ENCODE measurements at regions not wholly inside any gene's neighbourhood (a gene's known extent, or its start where the extent isn't known, plus 50 kb on each side); places are given as distances from the start of the nearest gene placed in this dataset.

- no peak for DNase-seq (ENCODE audit: low read depth in 2 of 2)
Observed at GRCh38 chr2:238985041-238985729, 137.3 kb downstream of the TWIST2 start.

GRCh38 chr2:238985931-238986446 is 138.1 kb downstream of the TWIST2 start:
- DNase-seq (ENCODE audit: low read depth in 2 of 2), result no peak

DNA sequence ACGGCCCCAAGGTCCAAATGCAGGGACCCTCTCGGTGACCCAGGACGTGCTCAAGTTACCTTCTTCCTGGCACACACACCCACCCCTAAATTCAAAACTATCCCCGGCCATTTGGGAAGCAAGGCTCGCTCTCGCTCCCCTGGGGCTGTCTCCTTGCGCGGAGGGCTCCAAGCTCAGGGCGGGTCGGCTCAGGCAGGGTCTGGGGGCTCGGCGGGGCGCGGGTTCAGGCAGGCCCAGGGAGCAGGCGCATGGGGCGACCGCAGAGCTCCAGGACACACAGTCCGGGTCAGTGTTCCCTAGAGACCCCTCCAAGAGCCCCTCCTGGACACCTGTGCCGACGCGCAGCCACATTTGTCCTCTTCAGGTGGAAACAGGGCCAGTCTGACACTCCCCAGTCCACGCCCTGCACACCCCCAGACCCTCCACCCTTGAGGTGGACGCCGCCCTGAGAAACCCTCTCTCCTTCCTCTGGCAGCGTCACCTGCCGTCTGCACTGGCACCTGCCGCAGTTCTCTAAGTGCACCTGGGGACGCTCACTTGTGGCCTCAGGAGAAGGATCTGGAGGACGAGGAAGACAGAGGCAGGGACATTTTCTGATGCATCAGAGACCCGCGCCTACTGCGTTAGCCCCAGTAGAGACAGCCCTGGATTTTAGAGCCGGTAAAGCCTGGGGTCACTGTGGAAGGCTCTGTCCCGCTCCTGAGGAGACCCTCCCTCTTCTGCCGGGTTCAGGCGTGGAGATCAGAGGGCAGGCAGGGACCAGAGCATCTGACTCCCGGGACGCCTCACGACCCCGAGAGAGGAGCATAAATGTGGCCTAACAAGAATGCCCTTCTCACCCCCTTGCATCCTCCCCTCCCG is 138.8 kb downstream of the TWIST2 start:
- DNase-seq (ENCODE audit: low read depth in 2 of 2), result no peak

DNA sequence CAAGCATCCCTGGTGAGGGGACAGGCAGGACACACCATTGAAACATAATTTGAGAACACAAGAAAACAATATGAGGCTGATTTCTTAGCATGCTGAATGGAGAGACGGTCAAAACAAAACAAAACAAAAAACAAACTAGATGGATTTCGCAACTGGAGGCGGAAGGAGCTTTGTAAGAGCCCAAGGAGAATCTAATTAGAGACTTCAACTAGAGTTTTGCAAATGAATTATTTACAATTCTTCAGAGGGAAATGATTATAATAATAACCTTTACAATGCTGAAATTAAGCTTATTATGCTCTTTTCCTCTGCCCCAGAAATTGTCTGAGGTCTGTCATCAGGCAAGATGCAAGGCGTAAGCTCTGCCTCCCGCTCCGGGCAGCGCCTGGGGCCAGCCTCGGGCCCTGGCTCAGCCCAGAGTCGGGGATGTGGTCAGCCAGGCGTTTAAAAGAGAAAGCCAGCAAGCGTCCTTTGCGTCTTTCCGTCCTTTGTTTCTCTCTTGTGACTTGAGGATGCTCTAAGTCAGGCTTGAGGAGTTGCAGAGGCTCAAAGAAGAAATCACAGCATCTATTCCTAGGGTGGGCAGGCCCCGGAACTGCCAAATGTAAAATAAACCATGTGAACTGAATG is 139.6 kb downstream of the TWIST2 start:
- DNase-seq (ENCODE audit: low read depth in 2 of 2), result no peak

DNA sequence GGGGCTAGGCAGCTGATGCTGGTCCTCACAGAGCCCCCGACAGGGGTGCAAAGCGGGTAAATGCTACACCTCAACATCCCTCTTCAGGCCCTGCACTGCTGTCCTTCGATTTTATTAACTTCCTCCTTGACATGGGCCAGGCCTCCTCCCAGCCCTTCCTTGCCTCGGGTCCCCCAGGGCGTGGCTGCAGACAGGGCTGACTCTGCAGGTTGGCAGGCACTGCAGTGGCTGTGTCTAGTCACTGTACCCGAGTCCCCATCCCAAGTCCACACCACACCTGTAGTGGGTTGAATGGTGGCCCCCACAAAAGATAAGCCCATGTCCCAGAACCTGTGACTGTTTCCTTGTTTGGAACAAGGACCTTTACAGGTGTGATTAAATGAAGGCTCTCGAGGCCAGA is 140.2 kb downstream of the TWIST2 start:
- DNase-seq (ENCODE audit: low read depth in 2 of 2), result no peak

DNA sequence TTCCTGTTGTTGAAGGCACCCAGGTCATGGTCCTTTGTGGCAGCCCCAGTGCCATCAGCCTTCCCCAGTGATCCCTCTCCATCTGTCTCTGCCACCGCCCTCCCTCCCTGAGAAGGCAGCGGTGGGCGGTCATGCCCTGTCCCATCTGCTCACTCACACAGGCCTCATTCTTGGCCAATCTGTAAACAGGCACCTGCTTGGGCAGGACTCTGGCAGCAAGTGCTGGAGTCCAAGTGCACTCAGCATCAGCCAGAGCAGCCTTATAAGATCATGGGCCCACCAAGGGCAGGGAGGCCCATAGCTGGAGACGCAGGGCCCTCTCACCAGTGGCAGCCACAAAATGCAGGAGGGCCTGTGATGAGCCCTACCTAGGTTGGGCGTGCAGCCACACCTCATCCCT is 140.9 kb downstream of the TWIST2 start:
- no peak for DNase-seq (ENCODE audit: low read depth in 2 of 2)

DNA sequence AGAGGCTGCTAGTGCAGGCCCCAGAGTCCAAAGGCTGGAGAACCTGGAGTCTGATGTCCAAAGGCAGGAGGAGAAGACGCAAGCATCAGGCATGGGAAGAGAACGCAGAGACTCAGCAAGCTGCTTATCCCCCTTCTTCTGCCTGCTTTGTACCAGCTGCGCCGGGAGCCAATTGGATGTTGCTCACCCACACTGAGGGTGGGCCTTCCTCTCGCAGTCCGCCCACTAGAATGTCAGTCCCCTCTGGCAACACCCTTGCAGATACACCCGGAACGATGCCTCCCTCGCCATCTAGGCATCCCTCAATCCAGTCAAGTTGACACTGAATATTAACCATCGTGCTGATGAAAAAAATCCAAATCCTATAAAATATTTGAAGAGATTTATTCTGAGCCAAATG is 141.6 kb downstream of the TWIST2 start:
- no peak for DNase-seq (ENCODE audit: low read depth in 2 of 2)

DNA sequence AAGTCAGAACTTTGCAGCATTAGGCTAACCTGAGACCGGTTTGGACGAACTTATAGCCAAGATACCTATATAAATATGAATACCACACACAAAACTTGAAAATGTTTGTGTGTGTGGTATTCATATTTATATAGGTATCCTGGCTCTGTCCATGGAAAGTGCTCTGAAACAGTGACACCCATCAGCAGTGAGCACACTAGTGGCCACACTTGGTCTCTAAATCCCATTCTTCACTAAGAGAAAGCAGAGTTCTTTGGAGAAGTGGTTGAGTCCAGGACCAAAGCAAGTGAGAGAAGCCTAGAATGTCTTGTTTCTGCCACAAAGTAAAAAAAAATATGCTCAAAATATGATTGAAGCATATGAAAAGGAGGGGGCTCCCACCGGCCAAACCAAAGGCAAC is 146.5 kb downstream of the TWIST2 start:
- DNase-seq (ENCODE audit: low read depth in 2 of 2), result no peak

DNA sequence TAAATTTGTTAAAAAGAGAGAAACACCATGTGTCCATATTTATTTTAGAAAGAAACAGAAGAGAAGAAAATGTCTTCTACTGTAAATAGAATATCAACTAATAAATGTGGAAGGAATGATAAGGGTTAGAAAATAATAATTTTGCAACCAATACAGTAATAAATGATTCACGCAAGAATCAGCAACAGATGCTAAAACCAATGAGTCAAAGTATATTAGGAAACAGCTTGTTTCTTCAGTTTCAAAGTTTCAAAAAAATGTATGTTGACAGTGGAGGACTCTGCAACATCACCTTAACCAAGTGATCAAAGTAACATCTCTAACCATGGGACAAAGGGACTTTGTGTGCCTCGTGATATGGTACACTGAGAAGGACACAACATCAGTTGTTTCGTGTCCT is 147.0 kb downstream of the TWIST2 start:
- no peak for DNase-seq (ENCODE audit: low read depth in 2 of 2)

GRCh38 chr2:238995634-238996033 is 147.7 kb downstream of the TWIST2 start:
- no peak for DNase-seq (ENCODE audit: low read depth in 2 of 2)

DNA sequence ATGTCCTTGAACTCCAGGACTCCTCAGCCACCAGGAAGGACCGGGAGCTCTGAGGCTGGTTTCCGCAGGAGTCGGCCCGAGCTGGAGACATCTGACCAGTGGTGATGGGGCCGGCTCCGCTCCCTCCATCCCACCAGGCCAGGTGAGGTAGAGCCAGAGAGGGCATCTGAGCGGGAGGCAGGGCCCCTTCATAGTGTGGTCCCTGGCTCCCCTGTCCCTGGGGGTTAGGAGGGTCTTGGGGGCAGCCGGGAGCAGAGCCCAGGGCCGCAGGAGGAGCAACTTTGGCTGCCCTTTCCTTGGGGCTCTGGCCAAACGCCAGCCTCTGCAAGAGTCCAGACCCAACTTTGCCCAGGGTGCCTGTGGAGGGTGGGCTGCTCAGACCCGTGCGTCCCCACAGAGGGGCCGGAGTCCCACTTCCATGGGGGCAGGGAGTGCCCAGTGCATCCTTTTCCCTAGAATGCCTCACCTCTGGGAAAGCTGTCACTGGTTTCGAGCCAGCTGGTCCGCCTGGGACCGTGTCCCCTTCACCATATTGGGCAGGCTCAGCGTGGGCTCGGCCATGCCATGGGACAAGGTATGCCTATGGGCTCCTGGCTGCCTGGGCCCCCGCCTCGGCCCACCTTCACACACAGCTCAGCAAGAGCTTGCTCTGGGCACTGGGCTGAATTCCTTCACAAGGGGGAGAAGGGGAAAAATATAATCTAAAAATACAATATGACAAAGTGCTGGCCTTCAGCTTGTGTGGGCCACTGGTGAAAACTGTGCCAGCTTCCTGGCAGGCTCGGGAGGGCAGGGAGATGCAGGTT is 148.6 kb downstream of the TWIST2 start:
- no peak for DNase-seq (ENCODE audit: low read depth in 2 of 2)

GRCh38 chr2:238997137-238997390 is 149.2 kb downstream of the TWIST2 start:
- no peak for DNase-seq (ENCODE audit: low read depth in 2 of 2)

- no peak for DNase-seq (ENCODE audit: low read depth in 2 of 2)
Observed at GRCh38 chr2:238997684-238998083, 149.8 kb downstream of the TWIST2 start.

Measured in activated CD4-positive, alpha-beta T cell treated with anti-CD3 and anti-CD28 coated beads for 24 hours (primary cell).